H9 (cell line): ENCODE measurements at regions not wholly inside any gene's neighbourhood (a gene's known extent, or its start where the extent isn't known, plus 50 kb on each side); places are given as distances from the start of the nearest gene placed in this dataset.

Source experiments
- DNase-seq: peaks from one replicate; pipeline ENCODE4 v3.0.0-alpha.2; 2017
- H2AFZ ChIP-seq: one replicate; pipeline ENCODE4 v1.6.1; 2013; ENCODE audit warnings: mild to moderate bottlenecking, low read length, control low read depth, moderate library complexity
- H2AK5ac ChIP-seq: 2 replicates; pipeline ENCODE4 v1.6.1; 2013; ENCODE audit warnings: low read length, control low read depth, mixed read lengths; ENCODE audit not compliant: insufficient read length
- H2BK120ac ChIP-seq: one replicate; pipeline ENCODE4 v1.6.1; 2013; ENCODE audit warnings: low read depth, mild to moderate bottlenecking, low read length, control low read depth, inconsistent platforms; ENCODE audit not compliant: poor library complexity, severe bottlenecking
- H2BK12ac ChIP-seq: 2 replicates; pipeline ENCODE4 v1.6.1; 2013; ENCODE audit warnings: low read length, control low read depth, mixed read lengths, low read depth; ENCODE audit not compliant: insufficient read length
- H2BK15ac ChIP-seq: 2 replicates; pipeline ENCODE4 v1.6.1; 2013; ENCODE audit warnings: low read depth, low read length, control low read depth
- H2BK20ac ChIP-seq: one replicate; pipeline ENCODE4 v1.6.1; 2013; ENCODE audit warnings: low read depth, mild to moderate bottlenecking, low read length, control low read depth, inconsistent platforms; ENCODE audit not compliant: poor library complexity, severe bottlenecking
- H2BK5ac ChIP-seq: 2 replicates; pipeline ENCODE4 v1.6.1; 2013; ENCODE audit warnings: low read length, control low read depth, mixed read lengths; ENCODE audit not compliant: insufficient read length
- H3K14ac ChIP-seq: 2 replicates; pipeline ENCODE4 v1.6.1; 2013; ENCODE audit warnings: low read length, control low read depth; ENCODE audit not compliant: insufficient read depth
- H3K18ac ChIP-seq: 2 replicates; pipeline ENCODE4 v1.6.1; 2013; ENCODE audit warnings: low read depth, mild to moderate bottlenecking, mixed read lengths, low read length, control low read depth; ENCODE audit not compliant: insufficient read length
- H3K23ac ChIP-seq: 2 replicates; pipeline ENCODE4 v1.6.1; 2013; ENCODE audit warnings: low read length, control low read depth, mixed read lengths, low read depth; ENCODE audit not compliant: insufficient read length
- H3K23me2 ChIP-seq: 2 replicates; pipeline ENCODE4 v1.6.1; 2013; ENCODE audit warnings: low read depth, mild to moderate bottlenecking, mixed read lengths, low read length, control low read depth; ENCODE audit not compliant: insufficient read length, poor library complexity, severe bottlenecking
- H3K27ac ChIP-seq: 2 replicates; pipeline ENCODE4 v1.5.1; 2013; ENCODE audit warnings: low read length, control low read depth, mixed read lengths, low read depth; ENCODE audit not compliant: insufficient read length
- H3K27me3 ChIP-seq: 2 replicates; pipeline ENCODE4 v1.6.1; 2013; ENCODE audit warnings: low read length, control low read depth, inconsistent platforms; ENCODE audit not compliant: insufficient read depth
- H3K4ac ChIP-seq: 2 replicates; pipeline ENCODE4 v1.6.1; 2013; ENCODE audit warnings: low read depth, mild to moderate bottlenecking, control low read depth, inconsistent platforms, low read length, moderate library complexity
- H3K4me1 ChIP-seq: 2 replicates; pipeline ENCODE4 v1.6.1; 2013; ENCODE audit warnings: low read length, control low read depth, inconsistent platforms; ENCODE audit not compliant: insufficient read depth
- H3K4me2 ChIP-seq: 2 replicates; pipeline ENCODE4 v1.6.1; 2013; ENCODE audit warnings: low read length, control low read depth, mixed read lengths; ENCODE audit not compliant: insufficient read length, insufficient read depth
- H3K56ac ChIP-seq: 2 replicates; pipeline ENCODE4 v1.6.1; 2013; ENCODE audit warnings: low read depth, mild to moderate bottlenecking, mixed read lengths, low read length, control low read depth; ENCODE audit not compliant: insufficient read length
- H3K79me1 ChIP-seq: 2 replicates; pipeline ENCODE4 v1.6.1; 2013; ENCODE audit warnings: low read depth, mild to moderate bottlenecking, moderate library complexity, low read length, control low read depth, inconsistent platforms; ENCODE audit not compliant: insufficient read depth, poor library complexity, severe bottlenecking
- H3K79me2 ChIP-seq: 2 replicates; pipeline ENCODE4 v1.6.1; 2013; ENCODE audit warnings: low read length, control low read depth, inconsistent platforms; ENCODE audit not compliant: insufficient read depth
- H3K9ac ChIP-seq: 2 replicates; pipeline ENCODE4 v1.6.1; 2013; ENCODE audit warnings: low read length, control low read depth, mixed read lengths; ENCODE audit not compliant: insufficient read length; ENCODE audit errors: extremely low read depth
- H3K9me3 ChIP-seq: one replicate; pipeline ENCODE4 v1.6.1; 2013; ENCODE audit warnings: low read depth, low read length, inconsistent platforms; ENCODE audit not compliant: control insufficient read depth
- H3T11ph ChIP-seq: one replicate; pipeline ENCODE4 v1.6.1; 2013; ENCODE audit warnings: mild to moderate bottlenecking, low read length, control low read depth, inconsistent platforms
- H4K20me1 ChIP-seq: one replicate; pipeline ENCODE4 v1.6.1; 2013; ENCODE audit not compliant: control insufficient read depth, insufficient read length, insufficient read depth
- H4K5ac ChIP-seq: 2 replicates; pipeline ENCODE4 v1.6.1; 2013; ENCODE audit warnings: low read depth, mild to moderate bottlenecking, mixed read lengths, low read length, control low read depth; ENCODE audit not compliant: insufficient read length
- H4K8ac ChIP-seq: replicated peaks from 2 replicates; pipeline ENCODE4 v1.6.1; 2013; ENCODE audit warnings: low read length, control low read depth, mixed read lengths, low read depth; ENCODE audit not compliant: insufficient read length
- H4K91ac ChIP-seq: 2 replicates; pipeline ENCODE4 v1.6.1; 2013; ENCODE audit warnings: low read depth, mild to moderate bottlenecking, moderate library complexity, mixed read lengths, low read length, control low read depth; ENCODE audit not compliant: insufficient read length
- H3K27ac Mint-ChIP-seq, 3 experiments: 2 replicates in 2 of 3; 3 replicates in 1 of 3; pipeline ENCODE4 v1.8.0; 2020 to 2021; ENCODE audit warnings: mixed read lengths in 3 of 3, mild to moderate bottlenecking in 1 of 3, moderate library complexity in 1 of 3
- H3K27me3 Mint-ChIP-seq: 2 replicates; pipeline ENCODE4 v1.8.0; 2021; ENCODE audit warnings: low read depth, mild to moderate bottlenecking, moderate library complexity, mixed read lengths
- H3K36me3 Mint-ChIP-seq, 3 experiments: 2 replicates in 2 of 3; 3 replicates in 1 of 3; pipeline ENCODE4 v1.8.0; 2020 to 2021; ENCODE audit warnings: low read depth in 3 of 3, mixed read lengths in 3 of 3; ENCODE audit not compliant: insufficient read depth in 1 of 3
- H3K4me1 Mint-ChIP-seq, 2 experiments: 2 replicates each; pipeline ENCODE4 v1.8.0; 2020; ENCODE audit warnings: mixed read lengths in 2 of 2
- H3K4me3 Mint-ChIP-seq, 2 experiments: 2 replicates in 1 of 2; 3 replicates in 1 of 2; pipeline ENCODE4 v1.8.0; 2020 to 2021; ENCODE audit warnings: mild to moderate bottlenecking in 2 of 2, mixed read lengths in 2 of 2, moderate library complexity in 1 of 2
- H3K9me3 Mint-ChIP-seq, 2 experiments: 2 replicates in 1 of 2; 3 replicates in 1 of 2; pipeline ENCODE4 v1.8.0; 2020; ENCODE audit warnings: mild to moderate bottlenecking in 2 of 2, mixed read lengths in 2 of 2, moderate library complexity in 1 of 2
- WGBS: extraction: QIAGEN DNeasy Blood & Tissue Kit; methylation state at CpG from one replicate; pipeline ENCODE4 v1.1.7; 2013; ENCODE audit warnings: missing lambda C conversion rate, low lambda C conversion rate, mixed read lengths; ENCODE audit not compliant: insufficient read length; ENCODE audit errors: extremely low coverage; 5-methylcytosine and 5-hydroxymethylcytosine counted together
- TF ChIP-seq, protein P1 (sequence below): fragments of 200-600 bp; sonication (generic); conservative IDR thresholded peaks from 3 replicates; pipeline ENCODE4 v1.8.0; 2021; ENCODE audit warnings: antibody characterized with exemption, mild to moderate bottlenecking

GRCh38 chr5:103354446-103354845, 95.9 kb downstream of the MACIR start:
- Mint-ChIP-seq H3K4me1 (no peaks in the 10 kb centered on the region), H3K27ac (no peak overlapping the region), H3K4me3 (no peak overlapping the region), H3K36me3 (no peaks in the 10 kb centered on the region), H3K27me3 (no peaks in the 10 kb centered on the region), H3K9me3 (no peaks in the 10 kb centered on the region)
- H3K9ac ChIP-seq: no peak overlapping the region
- H2BK20ac ChIP-seq: no peak overlapping the region
- no peak overlapping the region for H3K18ac ChIP-seq
- H3K23ac ChIP-seq: no peak overlapping the region
- no peak overlapping the region for H3K4me2 ChIP-seq
- H2AK5ac ChIP-seq: no peak overlapping the region
- WGBS: no CpG with 5 or more reads among the region's 4 CpGs
- H4K5ac ChIP-seq: no peak overlapping the region
- H4K20me1 ChIP-seq: no peaks in the 10 kb centered on the region
- H3T11ph ChIP-seq: no peak overlapping the region
- H3K27me3 ChIP-seq: no peaks in the 10 kb centered on the region
- no peak overlapping the region for H2BK12ac ChIP-seq
- H4K8ac ChIP-seq: no peak overlapping the region
- TF ChIP-seq, protein P1, sequence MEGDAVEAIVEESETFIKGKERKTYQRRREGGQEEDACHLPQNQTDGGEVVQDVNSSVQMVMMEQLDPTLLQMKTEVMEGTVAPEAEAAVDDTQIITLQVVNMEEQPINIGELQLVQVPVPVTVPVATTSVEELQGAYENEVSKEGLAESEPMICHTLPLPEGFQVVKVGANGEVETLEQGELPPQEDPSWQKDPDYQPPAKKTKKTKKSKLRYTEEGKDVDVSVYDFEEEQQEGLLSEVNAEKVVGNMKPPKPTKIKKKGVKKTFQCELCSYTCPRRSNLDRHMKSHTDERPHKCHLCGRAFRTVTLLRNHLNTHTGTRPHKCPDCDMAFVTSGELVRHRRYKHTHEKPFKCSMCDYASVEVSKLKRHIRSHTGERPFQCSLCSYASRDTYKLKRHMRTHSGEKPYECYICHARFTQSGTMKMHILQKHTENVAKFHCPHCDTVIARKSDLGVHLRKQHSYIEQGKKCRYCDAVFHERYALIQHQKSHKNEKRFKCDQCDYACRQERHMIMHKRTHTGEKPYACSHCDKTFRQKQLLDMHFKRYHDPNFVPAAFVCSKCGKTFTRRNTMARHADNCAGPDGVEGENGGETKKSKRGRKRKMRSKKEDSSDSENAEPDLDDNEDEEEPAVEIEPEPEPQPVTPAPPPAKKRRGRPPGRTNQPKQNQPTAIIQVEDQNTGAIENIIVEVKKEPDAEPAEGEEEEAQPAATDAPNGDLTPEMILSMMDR: no peak
- no peak overlapping the region for H2AFZ ChIP-seq
- no peak overlapping the region for H4K91ac ChIP-seq
- H3K23me2 ChIP-seq: no peaks in the 10 kb centered on the region
- no peak overlapping the region for H2BK5ac ChIP-seq
- H2BK15ac ChIP-seq: no peak overlapping the region
- H3K79me1 ChIP-seq: no peaks in the 10 kb centered on the region
- no peak overlapping the region for H3K4ac ChIP-seq
- DNase-seq: no peak
- no peaks in the 10 kb centered on the region for H3K4me1 ChIP-seq
- H3K27ac ChIP-seq: no peak overlapping the region
- H2BK120ac ChIP-seq: no peak overlapping the region
- H3K14ac ChIP-seq: no peak overlapping the region
- H3K79me2 ChIP-seq: no peaks in the 10 kb centered on the region
- no peak overlapping the region for H3K56ac ChIP-seq
- H3K9me3 ChIP-seq: no peaks in the 10 kb centered on the region
